Skeletal muscle cell (primary cell): ENCODE measurements at regions not wholly inside any gene's neighbourhood (a gene's known extent, or its start where the extent isn't known, plus 50 kb on each side); places are given as distances from the start of the nearest gene placed in this dataset.
"Not testable (repeated sequence)": the region's sequence is repeated elsewhere in the genome, so short reads cannot be mapped to it uniquely, and the experiment has no call there.

ENCODE experiments used
- DNase-seq: peaks from one replicate; pipeline ENCODE4 v3.0.0-alpha.2; 2010; ENCODE audit warnings: low read depth
- H3K4me3 ChIP-seq: 2 replicates; pipeline ENCODE4 v1.5.1; 2011; ENCODE audit warnings: low read depth, mild to moderate bottlenecking, control low read depth, low read length, moderate library complexity

DNA sequence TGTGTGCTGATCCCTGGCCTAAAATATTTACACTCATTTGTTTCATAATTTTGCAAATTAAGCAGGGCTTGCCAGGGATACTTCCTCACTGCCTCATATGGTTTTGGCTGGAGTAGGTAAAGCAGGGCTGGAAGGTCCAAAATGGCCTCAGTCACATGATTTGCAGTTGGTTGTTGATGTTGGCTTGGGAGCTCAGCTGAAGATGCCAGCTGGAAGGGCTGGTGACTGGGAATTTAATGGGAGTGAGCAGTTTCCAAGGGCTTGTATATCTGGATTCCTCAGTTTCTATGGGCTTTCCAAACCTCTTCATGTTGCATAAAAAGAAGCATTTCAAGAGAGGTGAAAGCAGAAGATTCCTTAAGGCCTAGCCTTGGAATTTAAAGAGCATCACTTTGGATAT lies 729.3 kb downstream of the CDH18 start:
- no peak for DNase-seq
- no peak overlapping the region for H3K4me3 ChIP-seq

DNA sequence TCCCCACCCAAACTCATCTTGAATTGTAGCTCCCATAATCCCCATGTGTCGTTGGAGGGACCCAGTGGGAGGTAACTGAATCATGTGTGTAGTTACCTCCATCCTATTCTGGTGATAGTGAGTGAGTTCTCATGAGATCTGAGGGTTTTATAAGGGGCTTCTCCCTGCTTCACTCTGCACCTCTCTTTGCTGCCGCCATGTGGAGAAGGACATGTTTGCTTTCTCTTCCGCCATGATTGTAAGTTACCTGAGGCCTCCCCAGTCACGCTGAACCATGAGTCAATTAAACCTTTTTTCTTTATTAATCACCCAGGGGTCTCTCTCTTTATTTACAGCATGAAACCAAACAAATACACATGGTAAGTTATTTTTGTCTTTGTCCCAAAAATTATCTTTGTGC lies 726.1 kb downstream of the CDH18 start:
- DNase-seq, result no peak
- H3K4me3 ChIP-seq, result no peak overlapping the region

DNA sequence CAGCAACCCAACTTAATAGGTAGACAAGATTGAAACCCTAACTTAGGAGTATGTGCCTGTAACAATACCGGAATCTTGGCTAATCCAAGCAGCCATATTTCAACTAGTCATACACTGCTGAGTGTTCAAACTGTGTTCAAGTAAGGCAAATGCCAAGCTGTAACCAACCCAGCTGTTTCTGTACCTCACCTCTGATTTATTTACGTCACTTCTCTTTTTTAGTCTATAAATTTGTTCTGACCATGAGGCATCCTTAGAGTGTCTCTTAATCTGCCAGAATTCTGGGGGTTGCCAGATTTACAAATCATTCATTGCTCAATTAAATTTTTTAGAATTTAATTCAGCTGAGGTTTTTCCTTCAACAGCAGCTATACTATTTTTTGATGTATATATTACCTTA lies 723.2 kb downstream of the CDH18 start:
- no peak for DNase-seq
- no peak overlapping the region for H3K4me3 ChIP-seq

DNA sequence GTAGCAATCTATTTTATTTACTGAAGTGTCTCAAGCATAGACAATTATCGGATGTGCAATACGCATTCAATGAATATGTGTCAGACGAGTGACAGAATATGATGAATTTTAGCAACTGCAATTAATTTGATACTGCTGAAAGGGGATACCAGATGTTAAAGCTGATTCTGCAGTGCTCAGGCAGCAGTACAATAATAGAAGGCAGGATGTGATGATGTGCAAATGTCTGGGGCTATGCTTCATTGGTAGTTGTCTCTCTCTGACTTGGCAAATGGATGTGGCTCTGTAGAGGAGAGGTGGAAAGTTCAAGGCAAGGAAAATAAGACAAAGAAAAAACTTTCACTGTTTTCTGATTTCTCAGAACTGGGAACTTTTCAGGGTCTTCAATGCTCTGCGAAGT lies 721.2 kb downstream of the CDH18 start:
- DNase-seq, result no peak
- H3K4me3 ChIP-seq, result no peak overlapping the region

DNA sequence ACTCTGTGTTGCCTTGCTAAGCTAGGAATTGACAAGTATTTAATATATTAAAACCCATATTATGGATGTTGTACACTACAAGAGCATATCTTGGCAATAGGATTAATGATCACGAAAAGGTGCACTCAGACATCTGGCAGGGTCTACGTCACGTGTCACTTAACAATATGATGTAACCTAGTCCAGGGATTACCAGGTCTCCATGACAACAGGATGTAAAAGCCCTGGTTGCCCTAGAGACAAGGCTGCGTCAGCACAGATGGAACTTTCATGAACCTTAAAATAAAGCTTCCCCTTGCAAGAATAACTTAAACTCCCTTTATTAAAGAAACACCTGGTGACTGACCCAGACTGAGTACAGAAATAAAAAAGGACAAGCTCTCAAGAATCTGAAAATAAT lies 717.8 kb downstream of the CDH18 start:
- DNase-seq, result peak; percentile 31
- no peak overlapping the region for H3K4me3 ChIP-seq

DNA sequence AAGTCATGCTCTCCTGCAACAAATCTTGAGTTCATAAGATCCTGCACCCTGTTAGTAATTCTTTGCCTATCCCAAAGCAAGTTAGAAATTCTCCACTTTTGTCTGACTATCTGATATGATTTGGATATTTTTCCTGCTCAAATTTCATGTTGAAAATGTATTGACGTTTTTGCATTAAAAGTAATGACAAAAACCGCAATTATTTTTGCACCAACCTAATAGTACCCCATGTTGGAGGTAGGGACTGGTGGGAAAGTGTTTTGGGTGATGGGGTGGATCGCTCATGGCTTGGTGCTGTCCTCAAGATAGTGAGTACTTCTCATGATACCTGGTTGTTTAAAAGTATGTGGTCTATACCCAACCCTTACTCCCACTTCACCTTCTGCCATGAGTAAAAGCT lies 713.4 kb downstream of the CDH18 start:
- H3K4me3 ChIP-seq, result no peak overlapping the region
- no peak for DNase-seq

DNA sequence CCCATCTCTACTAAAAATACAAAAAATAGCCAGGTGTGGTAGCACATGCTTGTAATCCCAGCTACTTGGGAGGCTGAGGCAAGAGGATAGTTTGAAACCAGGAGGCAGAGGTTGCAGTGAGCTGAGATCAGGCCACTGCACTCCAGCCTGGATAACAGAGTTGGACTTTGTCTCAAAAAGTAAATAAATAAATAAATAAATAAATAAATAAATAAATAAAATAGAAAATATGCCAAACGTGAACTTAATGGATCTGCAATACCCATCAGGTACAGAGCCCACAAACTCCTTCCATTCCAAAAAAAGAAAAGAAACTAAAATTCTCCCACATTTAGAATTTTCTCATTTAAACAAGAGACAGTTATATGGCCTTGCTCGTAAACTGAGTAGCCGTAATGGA lies 702.7 kb downstream of the CDH18 start:
- no peak overlapping the region for H3K4me3 ChIP-seq
- DNase-seq, result no peak

DNA sequence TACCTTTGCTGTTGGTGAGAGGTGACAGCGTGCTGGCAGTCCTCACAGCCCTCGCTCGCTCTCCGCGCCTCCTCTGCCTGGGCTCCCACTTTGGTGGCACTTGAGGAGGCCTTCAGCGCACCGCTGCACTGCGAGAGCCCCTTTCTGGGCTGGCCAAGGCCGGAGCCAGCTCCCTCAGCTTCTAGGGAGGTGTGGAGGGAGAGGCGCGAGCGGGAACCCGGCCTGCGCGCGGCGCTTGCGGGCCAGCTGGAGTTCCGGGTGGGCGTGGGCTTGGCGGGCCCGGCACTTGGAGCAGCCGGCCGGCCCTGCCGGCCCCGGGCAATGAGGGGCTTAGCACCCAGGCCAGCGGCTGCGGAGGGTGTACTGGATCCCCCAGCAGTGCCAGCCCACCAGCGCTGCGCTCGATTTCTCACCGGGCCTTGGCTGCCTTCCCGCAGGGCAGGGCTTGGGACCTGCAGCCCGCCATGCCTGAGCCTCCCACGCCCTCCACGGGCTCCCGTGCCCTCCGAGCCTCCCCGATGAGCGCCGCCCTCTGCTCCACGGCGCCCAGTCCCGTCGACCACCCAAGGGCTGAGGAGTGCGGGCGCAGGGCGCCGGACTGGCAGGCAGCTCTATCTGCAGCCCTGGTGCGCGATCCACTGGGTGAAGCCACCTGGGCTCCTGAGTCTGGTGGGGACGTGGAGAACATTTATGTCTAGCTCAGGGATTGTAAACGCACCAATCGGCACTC lies 700.3 kb downstream of the CDH18 start:
- not testable (repeated sequence) for DNase-seq, H3K4me3 ChIP-seq

DNA sequence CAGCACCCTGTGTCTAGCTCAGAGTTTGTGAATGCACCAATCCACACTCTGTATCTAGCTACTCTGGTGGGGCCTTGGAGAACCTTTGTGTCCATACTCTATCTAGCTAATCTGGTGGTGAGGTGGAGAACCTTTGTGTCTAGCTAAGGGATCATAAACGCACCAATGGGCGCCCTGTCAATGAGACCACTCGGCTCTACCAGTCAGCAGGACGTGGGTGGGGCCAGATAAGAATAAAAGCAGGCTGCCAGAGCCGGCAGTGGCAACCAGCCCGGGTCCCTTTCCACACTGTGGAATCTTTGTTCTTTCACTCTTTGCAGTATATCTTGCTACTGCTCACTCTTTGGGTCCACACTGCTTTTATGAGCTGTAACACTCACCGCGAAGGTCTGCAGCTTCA lies 699.7 kb downstream of the CDH18 start:
- DNase-seq, H3K4me3 ChIP-seq: not testable (repeated sequence)

DNA sequence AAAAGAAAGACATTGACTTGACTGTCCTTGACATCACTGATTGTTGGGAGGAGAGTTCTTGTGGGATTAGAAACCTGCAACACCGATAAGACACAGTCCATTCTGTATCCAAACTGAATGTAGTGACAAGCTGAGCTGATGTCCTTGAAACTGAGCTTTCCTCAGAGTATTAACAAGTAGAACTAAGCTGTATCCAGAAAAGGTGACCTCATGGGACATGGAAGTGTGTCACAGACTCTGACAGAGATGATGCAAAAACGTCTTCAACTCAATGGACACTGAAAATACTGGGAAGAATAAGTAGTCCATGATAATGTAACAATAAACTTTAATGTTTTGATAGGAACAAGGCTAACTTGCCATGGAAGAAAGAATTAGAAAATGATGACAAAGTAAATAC lies 690.1 kb downstream of the CDH18 start:
- no peak overlapping the region for H3K4me3 ChIP-seq
- DNase-seq, result no peak

DNA sequence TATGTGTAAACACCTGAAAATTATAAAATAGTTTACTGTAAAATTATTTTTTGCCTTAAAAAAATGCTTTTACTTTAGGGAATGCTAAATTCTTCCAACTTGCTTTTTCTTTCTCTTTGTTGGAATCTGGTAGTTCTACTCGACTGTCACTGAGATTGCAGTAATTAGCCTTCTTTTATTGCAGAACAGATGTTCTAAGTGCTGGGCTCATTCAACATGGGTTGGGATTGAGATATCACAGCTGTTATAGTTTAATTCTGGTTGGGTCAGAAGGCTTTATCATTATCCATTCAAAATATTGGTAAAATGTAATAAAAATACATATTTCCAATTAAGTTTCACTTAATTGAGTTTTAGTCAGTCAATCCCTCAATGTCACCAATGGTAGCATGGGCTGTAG lies 686.7 kb downstream of the CDH18 start:
- DNase-seq, result no peak
- no peak overlapping the region for H3K4me3 ChIP-seq

DNA sequence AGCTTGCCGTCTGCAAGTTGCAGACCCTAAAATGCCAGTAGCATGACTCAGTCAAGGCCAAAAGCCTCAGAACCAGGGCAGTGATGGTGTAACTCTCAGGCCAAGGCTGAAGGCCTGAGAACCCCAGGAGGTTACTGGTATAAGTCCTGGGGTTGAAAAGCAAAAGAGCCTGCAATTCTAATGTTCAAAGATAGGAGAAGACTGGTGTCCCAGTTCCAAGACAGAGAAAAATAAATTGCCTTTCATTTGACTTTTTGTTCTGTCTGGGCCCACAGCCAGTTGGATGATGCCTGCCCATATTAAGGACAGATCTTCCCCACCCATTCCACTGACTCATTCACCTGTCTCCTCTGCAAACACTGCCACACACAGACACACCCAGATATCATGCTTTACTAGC lies 673.2 kb downstream of the CDH18 start:
- peak; percentile 72 for DNase-seq
- H3K4me3 ChIP-seq, result no peak overlapping the region

DNA sequence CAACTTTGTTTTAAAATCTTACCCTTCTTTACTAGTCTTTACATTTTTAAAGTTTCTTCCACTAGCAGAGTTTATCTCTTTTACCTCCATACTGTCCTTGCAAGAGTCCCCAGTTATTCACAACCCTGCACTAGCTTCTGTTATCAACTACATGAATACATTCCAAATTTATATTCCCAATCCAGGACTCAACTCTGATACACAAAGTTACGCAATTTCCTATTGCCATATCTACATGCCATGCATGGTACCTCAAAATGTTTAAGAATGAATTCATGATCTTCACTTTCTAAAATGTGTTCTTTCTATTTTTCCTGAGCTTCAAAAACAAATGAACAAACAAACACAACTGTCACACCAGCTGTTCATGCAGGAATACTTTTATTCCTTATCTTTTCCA lies 668.7 kb downstream of the CDH18 start:
- no peak for DNase-seq
- H3K4me3 ChIP-seq, result no peak overlapping the region

DNA sequence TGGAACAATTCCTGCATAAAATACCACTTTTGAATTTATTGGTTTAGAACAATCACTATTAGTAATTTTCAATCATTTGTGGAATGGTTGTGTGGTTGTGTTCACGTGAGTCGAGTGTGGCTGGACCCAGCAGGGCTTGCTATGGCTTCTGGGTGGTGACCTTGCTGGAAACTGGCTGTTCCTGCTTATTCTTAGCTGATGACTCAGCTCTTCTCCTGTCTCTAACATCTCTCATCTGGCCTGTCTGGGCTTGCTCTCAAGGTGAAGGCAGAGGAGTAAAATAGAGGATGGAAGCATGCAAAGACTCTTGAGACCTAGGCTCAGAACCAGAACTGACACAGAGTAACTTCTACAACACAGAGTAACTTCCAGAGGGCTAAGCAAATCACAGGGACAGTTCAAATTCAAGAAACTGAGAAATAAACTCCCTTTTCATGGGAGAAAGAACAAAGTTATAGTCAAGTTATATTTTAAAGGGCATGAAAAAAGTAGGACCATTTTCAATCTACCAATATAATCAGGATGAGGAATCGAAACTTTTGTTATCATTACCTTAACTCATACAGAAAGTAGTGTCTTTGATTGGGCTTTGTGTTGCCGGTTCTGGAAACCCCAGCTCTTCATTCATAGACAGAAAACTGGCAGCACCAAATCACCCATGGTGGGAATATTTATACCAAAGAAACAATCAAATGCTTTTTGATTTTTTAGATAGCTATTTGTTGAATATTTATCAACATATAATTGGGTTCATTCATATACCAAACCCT lies 665.1 kb downstream of the CDH18 start:
- DNase-seq, result peak; percentile 54
- no peak overlapping the region for H3K4me3 ChIP-seq

DNA sequence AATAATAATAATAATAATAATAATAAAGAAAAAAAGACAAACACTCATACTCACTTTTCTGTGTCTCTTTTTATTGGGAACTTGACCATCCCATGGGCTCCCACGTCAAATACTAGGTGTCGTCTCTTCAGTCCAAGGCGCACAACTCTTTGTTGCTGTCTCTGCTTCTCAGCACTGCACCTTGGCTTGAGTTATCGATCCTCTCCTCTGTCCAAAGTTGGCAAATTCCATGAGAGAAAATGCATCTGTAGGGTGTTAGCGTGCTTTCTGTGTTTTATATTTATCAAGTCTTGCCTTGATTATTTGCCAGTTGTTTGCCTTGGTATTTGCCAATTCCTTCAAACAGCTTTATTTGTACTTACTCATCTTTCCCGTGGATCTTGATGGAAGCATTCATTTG lies 653.7 kb downstream of the CDH18 start:
- no peak overlapping the region for H3K4me3 ChIP-seq
- DNase-seq, result no peak

DNA sequence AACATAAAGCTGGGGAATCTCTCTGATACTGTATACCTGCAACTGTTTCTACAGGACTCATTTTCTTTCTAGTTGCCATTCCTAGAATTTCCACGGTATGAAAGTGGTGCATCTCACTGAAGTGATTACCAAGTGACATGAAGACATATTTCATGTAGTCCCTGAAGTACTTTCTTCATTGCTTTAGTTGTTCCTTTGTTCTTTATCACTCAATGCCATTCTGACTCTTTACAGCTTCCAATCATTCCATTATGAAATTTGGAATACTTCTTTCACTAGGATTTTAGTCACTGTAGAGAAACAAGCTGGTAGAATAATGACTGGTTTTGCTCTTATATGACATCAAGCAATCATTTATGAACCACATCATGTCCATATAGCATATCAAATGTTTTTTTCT lies 645.1 kb downstream of the CDH18 start:
- H3K4me3 ChIP-seq, result no peak overlapping the region
- no peak for DNase-seq

DNA sequence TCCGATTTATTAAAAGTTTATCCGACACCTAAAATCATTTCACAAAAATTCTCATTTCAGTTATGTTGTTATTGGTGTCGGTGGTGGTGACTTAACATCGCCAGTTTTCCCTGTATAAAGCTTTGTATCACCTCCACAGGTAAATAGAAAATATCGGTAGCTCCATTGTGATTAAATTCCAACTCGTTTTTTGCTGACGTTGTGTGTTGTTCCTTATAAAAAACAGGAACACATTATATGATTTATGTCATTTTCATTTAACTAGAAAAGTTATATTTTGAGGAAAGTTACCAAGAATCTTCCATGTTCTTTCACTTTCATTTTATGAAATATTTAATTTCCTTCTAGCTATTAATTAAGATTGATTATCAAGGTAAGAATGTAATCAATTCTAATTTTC lies 635.9 kb downstream of the CDH18 start:
- no peak for DNase-seq
- no peak overlapping the region for H3K4me3 ChIP-seq

DNA sequence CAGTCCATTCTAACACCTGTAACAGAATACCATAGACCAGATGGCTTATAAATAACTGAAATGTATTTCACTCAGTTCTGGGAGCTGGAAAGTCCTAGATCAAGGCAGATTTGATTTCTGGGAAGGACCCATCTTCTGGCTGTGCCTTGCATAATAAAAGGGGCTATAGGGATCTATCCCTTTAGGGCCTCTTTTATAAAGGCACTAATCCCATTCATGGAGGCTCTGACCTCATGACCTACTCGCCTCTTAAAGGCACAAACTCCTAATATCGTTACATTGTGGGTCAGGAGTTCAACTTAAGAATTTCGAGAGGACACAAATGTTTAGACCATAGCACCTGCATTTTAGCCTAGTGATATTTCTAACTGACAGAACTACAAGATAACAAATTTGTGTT lies 619.0 kb downstream of the CDH18 start:
- no peak overlapping the region for H3K4me3 ChIP-seq
- no peak for DNase-seq

DNA sequence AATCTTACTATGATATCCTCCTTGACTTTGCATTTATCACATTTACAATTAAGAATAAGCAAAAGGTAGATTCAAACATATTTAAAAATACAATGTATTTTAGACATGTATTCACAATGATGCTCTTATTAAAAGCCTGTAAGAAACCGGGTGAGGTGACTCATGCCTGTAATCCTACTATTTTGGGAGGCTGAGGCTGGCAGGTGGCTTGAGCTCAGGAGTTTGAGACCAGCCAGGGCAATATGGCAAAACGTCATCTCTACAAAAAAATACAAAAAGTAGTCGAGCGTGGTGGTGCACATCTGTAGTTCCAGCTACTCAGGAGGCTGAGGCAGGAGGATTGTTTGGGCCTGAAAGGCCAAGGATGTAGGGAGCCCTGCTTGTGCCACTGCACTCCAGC lies 618.4 kb downstream of the CDH18 start:
- no peak for DNase-seq
- no peak overlapping the region for H3K4me3 ChIP-seq

DNA sequence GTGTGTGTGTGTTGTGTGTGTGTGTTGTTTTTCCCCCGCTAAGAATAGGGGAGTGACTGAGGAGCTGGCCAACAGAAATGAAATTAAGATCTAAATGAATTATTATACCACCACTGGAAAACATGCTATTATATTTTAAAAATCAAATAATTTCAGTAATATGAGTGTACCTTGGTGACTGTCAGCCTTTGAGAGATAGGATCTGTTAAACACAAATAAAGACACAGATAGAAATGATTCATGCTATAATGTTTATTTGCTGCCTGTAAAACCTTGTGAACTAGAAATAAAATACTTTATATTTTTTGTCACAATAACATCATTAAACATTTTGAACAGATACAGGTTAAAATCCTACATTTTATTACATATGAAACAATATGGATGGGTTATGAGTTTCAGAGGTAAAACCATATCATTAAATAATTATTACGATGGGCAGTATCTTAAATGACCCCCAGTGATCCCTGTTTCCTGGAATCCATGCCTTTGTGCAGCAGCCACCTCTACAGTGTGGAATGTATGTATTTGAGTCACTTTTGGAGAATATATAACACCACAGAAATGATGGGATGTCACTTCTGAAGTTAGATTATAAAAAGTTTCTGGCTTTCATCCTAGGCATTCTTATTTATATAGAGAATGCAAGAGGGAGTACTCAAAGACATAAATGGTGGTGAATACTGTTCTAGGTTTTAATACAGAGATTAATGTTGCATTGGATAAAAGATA lies 617.2 kb downstream of the CDH18 start:
- DNase-seq, result no peak
- no peak overlapping the region for H3K4me3 ChIP-seq

DNA sequence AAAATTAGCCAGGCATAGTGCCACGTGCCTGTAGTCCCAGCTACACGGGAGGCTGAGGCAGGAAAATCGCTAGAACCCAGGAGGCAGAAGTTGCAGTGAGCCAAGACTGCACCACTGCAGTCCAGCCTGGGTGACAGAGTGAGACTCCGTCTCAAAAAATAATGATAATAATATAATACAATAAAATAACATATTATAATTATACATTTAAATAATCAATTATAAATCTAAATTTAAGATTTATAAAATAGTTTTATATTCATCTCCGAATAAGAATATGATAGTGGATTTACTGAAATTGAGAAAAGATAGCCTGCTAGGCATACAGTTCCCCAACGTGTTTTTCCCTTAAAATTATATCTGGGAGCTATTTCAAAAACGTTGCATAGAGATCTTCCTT lies 599.6 kb downstream of the CDH18 start:
- no peak for DNase-seq
- H3K4me3 ChIP-seq, result no peak overlapping the region
